Kidney epithelial cell (primary cell): ENCODE measurements at regions not wholly inside any gene's neighbourhood (a gene's known extent, or its start where the extent isn't known, plus 50 kb on each side); places are given as distances from the start of the nearest gene placed in this dataset.

ENCODE experiments used
- DNase-seq: peaks from one replicate; pipeline ENCODE4 v3.0.0-alpha.2; 2010; ENCODE audit warnings: low read depth
- H3K27me3 ChIP-seq: 2 replicates; pipeline ENCODE4 v1.6.0; 2011; ENCODE audit warnings: low read length; ENCODE audit not compliant: control insufficient read depth, insufficient read depth
- H3K36me3 ChIP-seq: 2 replicates; pipeline ENCODE4 v1.5.1; 2011; ENCODE audit warnings: low read length; ENCODE audit not compliant: control insufficient read depth, insufficient read depth
- H3K4me3 ChIP-seq: 2 replicates; pipeline ENCODE4 v1.5.1; 2011; ENCODE audit warnings: low read depth, mild to moderate bottlenecking, control low read depth, low read length
- TF ChIP-seq, protein P1 (sequence below): IDR thresholded peaks from 2 replicates; pipeline ENCODE4 v1.5.1; 2011; ENCODE audit warnings: mild to moderate bottlenecking, moderate library complexity, low read length, control low read depth, inconsistent platforms; ENCODE audit not compliant: insufficient read depth, poor library complexity, severe bottlenecking

DNA sequence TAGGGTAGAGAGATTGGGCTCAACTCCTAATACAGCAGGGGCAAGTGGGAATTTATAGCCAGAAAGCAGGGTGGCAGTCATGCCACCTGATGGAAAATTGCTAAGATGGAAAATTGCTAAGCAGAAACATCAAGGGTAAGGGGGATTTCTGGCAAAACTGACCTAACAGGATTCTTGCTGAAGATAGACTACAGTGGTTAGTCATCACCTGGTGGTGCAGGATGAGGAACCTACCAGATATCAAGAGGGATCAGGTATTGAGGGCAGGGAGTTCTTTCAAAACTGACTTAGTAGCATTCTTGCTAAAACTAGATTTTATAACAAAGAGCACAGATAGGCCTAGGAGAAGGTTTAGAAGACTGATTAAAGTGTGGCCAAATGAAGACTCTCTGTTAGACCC lies 292.9 kb downstream of the PLPP3 start:
- Histone ChIP-seq H3K36me3 (no peaks in the 10 kb centered on the region), H3K4me3 (no peak overlapping the region), H3K27me3 (no peaks in the 10 kb centered on the region)
- TF ChIP-seq, protein P1, sequence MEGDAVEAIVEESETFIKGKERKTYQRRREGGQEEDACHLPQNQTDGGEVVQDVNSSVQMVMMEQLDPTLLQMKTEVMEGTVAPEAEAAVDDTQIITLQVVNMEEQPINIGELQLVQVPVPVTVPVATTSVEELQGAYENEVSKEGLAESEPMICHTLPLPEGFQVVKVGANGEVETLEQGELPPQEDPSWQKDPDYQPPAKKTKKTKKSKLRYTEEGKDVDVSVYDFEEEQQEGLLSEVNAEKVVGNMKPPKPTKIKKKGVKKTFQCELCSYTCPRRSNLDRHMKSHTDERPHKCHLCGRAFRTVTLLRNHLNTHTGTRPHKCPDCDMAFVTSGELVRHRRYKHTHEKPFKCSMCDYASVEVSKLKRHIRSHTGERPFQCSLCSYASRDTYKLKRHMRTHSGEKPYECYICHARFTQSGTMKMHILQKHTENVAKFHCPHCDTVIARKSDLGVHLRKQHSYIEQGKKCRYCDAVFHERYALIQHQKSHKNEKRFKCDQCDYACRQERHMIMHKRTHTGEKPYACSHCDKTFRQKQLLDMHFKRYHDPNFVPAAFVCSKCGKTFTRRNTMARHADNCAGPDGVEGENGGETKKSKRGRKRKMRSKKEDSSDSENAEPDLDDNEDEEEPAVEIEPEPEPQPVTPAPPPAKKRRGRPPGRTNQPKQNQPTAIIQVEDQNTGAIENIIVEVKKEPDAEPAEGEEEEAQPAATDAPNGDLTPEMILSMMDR = no peak
- no peak for DNase-seq

DNA sequence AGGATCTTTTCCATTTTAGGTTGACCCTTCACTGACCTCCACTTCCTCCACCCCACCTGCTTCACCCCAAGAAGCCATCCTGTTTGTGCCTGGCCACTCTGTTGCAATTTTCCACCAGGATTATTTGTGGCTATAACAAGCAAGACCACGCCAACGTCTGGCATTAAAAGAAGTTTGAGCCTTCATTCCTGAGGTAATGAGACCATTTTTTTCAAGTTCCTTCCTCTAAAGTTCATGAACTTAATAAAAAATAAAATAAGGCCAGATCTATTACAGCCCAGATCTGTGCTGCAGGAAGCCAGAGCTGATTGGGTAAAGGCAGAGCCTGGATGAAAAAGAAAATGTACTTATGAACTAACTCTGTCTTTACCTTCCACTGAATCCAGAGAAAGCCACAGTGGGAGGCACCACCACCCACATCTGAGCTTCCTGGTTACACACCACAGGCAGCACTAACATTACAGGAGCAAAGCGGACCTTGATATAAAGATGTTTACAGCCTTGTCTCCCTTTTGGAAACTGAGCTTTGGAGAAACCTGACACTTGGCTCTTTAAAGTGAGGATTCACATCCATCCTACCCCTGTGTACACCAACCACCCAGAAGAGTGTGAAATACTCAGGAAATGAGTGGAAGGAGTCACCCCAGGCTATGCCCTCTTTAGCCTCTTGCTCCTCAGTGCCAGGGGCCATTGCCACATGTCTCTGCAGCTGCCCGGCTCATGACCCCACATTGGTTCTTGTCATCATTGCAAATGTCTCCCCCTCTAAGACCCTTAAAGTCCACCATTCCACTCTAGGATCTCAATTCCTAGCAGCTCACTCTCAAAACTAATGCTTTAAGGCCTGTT lies 293.6 kb downstream of the PLPP3 start:
- TF ChIP-seq, protein P1 = no peak
- no peak for DNase-seq
- H3K27me3 ChIP-seq = no peaks in the 10 kb centered on the region

GRCh38 chr1:56284928-56285327 lies 294.4 kb downstream of the PLPP3 start:
- TF ChIP-seq, protein P1 = no peak
- Histone ChIP-seq H3K36me3 (no peaks in the 10 kb centered on the region), H3K4me3 (no peak overlapping the region), H3K27me3 (no peaks in the 10 kb centered on the region)
- peak; percentile 65 for DNase-seq

More for the DNA sequence above, 293.6 kb downstream of the PLPP3 start:
- H3K36me3 ChIP-seq = no peaks in the 10 kb centered on the region
- H3K4me3 ChIP-seq = no peak overlapping the region

DNA sequence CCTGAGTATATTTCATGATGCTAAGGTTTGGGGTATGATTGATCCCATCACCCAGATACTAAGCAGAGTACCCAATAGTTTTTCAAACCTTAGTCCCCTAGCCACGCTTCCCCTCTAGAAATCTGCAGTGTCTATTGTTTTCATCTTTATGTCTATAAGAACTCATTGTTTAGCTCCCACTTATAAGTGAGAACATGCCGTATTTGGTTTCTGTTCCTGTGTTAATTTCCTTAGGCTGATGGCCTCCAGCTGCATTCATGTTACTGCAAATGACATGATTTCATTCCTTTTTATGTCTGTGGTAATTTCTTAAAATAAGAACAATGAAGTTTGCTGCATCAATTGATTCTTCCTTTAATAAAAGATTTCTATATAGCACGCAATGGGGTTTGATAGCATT lies 301.3 kb downstream of the PLPP3 start:
- Histone ChIP-seq H3K36me3 (no peaks in the 10 kb centered on the region), H3K27me3 (no peaks in the 10 kb centered on the region), H3K4me3 (no peak overlapping the region)
- DNase-seq = no peak
- TF ChIP-seq, protein P1 = no peak

DNA sequence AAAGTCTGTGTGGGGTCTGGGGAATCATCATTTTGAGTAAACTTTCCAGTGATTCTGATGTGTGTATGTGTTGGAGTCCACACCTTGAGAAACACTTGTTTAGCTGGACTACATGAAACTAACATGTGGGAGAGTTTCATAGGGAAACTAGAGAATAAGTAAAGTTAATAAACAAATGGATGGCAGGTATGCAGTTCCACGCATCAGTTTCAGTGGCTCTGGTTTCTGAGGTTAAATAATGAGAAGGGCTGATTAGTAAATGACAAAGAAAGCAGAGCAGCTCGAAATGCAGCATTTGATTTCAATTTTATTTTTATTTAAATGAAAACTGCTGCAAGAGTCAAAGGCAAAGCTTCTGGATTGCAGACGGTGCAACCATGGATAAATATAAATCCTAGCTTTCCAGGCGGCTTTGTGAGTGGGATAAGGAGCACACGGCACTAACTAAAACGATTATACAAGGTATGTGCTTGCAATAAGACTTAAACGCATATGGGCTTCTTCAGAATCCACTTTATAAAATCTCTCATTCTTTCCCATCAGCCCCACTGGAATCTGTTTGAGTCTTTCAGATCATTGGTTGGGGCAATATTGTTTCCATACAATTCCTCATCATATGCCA lies 310.7 kb downstream of the PLPP3 start:
- H3K4me3 ChIP-seq = no peak overlapping the region
- H3K36me3 ChIP-seq = no peaks in the 10 kb centered on the region
- H3K27me3 ChIP-seq = no peaks in the 10 kb centered on the region
- TF ChIP-seq, protein P1 = no peak
- DNase-seq = no peak

- no peak for DNase-seq
- no peak overlapping the region for H3K4me3 ChIP-seq
- TF ChIP-seq, protein P1 = no peak
- H3K36me3 ChIP-seq = no peaks in the 10 kb centered on the region
- H3K27me3 ChIP-seq = no peaks in the 10 kb centered on the region
These were observed 311.8 kb downstream of the PLPP3 start for GRCh38 chr1:56267611-56268010.
